ENCODE measurements at regions not wholly inside any gene's neighbourhood (a gene's known extent, or its start where the extent isn't known, plus 50 kb on each side); places are given as distances from the start of the nearest gene placed in this dataset.
A peak's percentile ranks its signal among the peaks of the same experiment; 100 is the strongest.

- no peak overlapping the region for H3K4me3 ChIP-seq (ENCODE audit: low read length)
- H3K4me1 ChIP-seq (ENCODE audit: control insufficient read depth, insufficient read depth, low read length): no peaks in the 10 kb centered on the region
- no peaks in the 10 kb centered on the region for H3K9me3 ChIP-seq (ENCODE audit: control insufficient read depth, low read length)
- H3K9ac ChIP-seq (ENCODE audit: low read length): no peak overlapping the region
- H3K36me3 ChIP-seq (ENCODE audit: control insufficient read depth, insufficient read depth, low read length): no peaks in the 10 kb centered on the region
- no peaks in the 10 kb centered on the region for H3K27me3 ChIP-seq (ENCODE audit: control insufficient read depth, insufficient read depth, low read length)
These were observed 148.4 kb upstream of the CLINT1 start for GRCh38 chr5:158007336-158007735.

- H3K27me3 ChIP-seq (ENCODE audit: control insufficient read depth, insufficient read depth, low read length): no peaks in the 10 kb centered on the region
These were observed 140.8 kb upstream of the CLINT1 start for GRCh38 chr5:157999696-158000095.

GRCh38 chr5:157997991-157998504, 139.1 kb upstream of the CLINT1 start:
- peaks cover 11% of the 10 kb centered on the region for H3K4me1 ChIP-seq (ENCODE audit: control insufficient read depth, insufficient read depth, low read length)
- H3K4me3 ChIP-seq (ENCODE audit: low read length): no peak overlapping the region
- no peaks in the 10 kb centered on the region for H3K27me3 ChIP-seq (ENCODE audit: control insufficient read depth, insufficient read depth, low read length)
- H3K9ac ChIP-seq (ENCODE audit: low read length): no peak overlapping the region
- H3K9me3 ChIP-seq (ENCODE audit: control insufficient read depth, low read length): no peaks in the 10 kb centered on the region
- H3K36me3 ChIP-seq (ENCODE audit: control insufficient read depth, insufficient read depth, low read length): no peaks in the 10 kb centered on the region

More at GRCh38 chr5:157999696-158000095, 140.8 kb upstream of the CLINT1 start:
- Histone ChIP-seq H3K9ac (ENCODE audit: low read length) (no peak overlapping the region), H3K4me1 (ENCODE audit: control insufficient read depth, insufficient read depth, low read length) (peaks cover 4% of the 10 kb centered on the region), H3K4me3 (ENCODE audit: low read length) (no peak overlapping the region), H3K9me3 (ENCODE audit: control insufficient read depth, low read length) (no peaks in the 10 kb centered on the region), H3K36me3 (ENCODE audit: control insufficient read depth, insufficient read depth, low read length) (no peaks in the 10 kb centered on the region)

GRCh38 chr5:157994906-157995519, 136.1 kb upstream of the CLINT1 start:
- Histone ChIP-seq H3K9me3 (ENCODE audit: control insufficient read depth, low read length) (no peaks in the 10 kb centered on the region), H3K36me3 (ENCODE audit: control insufficient read depth, insufficient read depth, low read length) (no peaks in the 10 kb centered on the region), H3K27me3 (ENCODE audit: control insufficient read depth, insufficient read depth, low read length) (no peaks in the 10 kb centered on the region), H3K9ac (ENCODE audit: low read length) (peak overlapping the region; percentile 31), H3K4me1 (ENCODE audit: control insufficient read depth, insufficient read depth, low read length) (peaks cover 11% of the 10 kb centered on the region), H3K4me3 (ENCODE audit: low read length) (no peak overlapping the region)

GRCh38 chr5:157993986-157994691, 135.2 kb upstream of the CLINT1 start:
- Histone ChIP-seq H3K36me3 (ENCODE audit: control insufficient read depth, insufficient read depth, low read length) (no peaks in the 10 kb centered on the region), H3K4me1 (ENCODE audit: control insufficient read depth, insufficient read depth, low read length) (peaks cover 11% of the 10 kb centered on the region), H3K9ac (ENCODE audit: low read length) (peak overlapping the region; percentile 31), H3K9me3 (ENCODE audit: control insufficient read depth, low read length) (no peaks in the 10 kb centered on the region), H3K4me3 (ENCODE audit: low read length) (no peak overlapping the region), H3K27me3 (ENCODE audit: control insufficient read depth, insufficient read depth, low read length) (no peaks in the 10 kb centered on the region)

GRCh38 chr5:157993201-157993600, 134.3 kb upstream of the CLINT1 start:
- H3K9me3 ChIP-seq (ENCODE audit: control insufficient read depth, low read length): no peaks in the 10 kb centered on the region
- H3K4me3 ChIP-seq (ENCODE audit: low read length): no peak overlapping the region
- H3K36me3 ChIP-seq (ENCODE audit: control insufficient read depth, insufficient read depth, low read length): no peaks in the 10 kb centered on the region
- no peaks in the 10 kb centered on the region for H3K27me3 ChIP-seq (ENCODE audit: control insufficient read depth, insufficient read depth, low read length)
- peaks cover 11% of the 10 kb centered on the region for H3K4me1 ChIP-seq (ENCODE audit: control insufficient read depth, insufficient read depth, low read length)
- H3K9ac ChIP-seq (ENCODE audit: low read length): no peak overlapping the region

- H3K36me3 ChIP-seq (ENCODE audit: control insufficient read depth, insufficient read depth, low read length): no peaks in the 10 kb centered on the region
- no peak overlapping the region for H3K9ac ChIP-seq (ENCODE audit: low read length)
- H3K27me3 ChIP-seq (ENCODE audit: control insufficient read depth, insufficient read depth, low read length): no peaks in the 10 kb centered on the region
- H3K9me3 ChIP-seq (ENCODE audit: control insufficient read depth, low read length): no peaks in the 10 kb centered on the region
- no peak overlapping the region for H3K4me3 ChIP-seq (ENCODE audit: low read length)
- peaks cover 11% of the 10 kb centered on the region for H3K4me1 ChIP-seq (ENCODE audit: control insufficient read depth, insufficient read depth, low read length)
These were observed 131.7 kb upstream of the CLINT1 start for GRCh38 chr5:157990583-157991181.

- Histone ChIP-seq H3K27me3 (ENCODE audit: control insufficient read depth, insufficient read depth, low read length) (no peaks in the 10 kb centered on the region), H3K4me3 (ENCODE audit: low read length) (no peak overlapping the region), H3K4me1 (ENCODE audit: control insufficient read depth, insufficient read depth, low read length) (peaks cover 2% of the 10 kb centered on the region), H3K9ac (ENCODE audit: low read length) (no peak overlapping the region), H3K36me3 (ENCODE audit: control insufficient read depth, insufficient read depth, low read length) (no peaks in the 10 kb centered on the region), H3K9me3 (ENCODE audit: control insufficient read depth, low read length) (no peaks in the 10 kb centered on the region)
These were observed 130.4 kb upstream of the CLINT1 start for GRCh38 chr5:157989296-157989695.

- Histone ChIP-seq H3K36me3 (ENCODE audit: control insufficient read depth, insufficient read depth, low read length) (no peaks in the 10 kb centered on the region), H3K4me1 (ENCODE audit: control insufficient read depth, insufficient read depth, low read length) (no peaks in the 10 kb centered on the region), H3K9me3 (ENCODE audit: control insufficient read depth, low read length) (no peaks in the 10 kb centered on the region), H3K4me3 (ENCODE audit: low read length) (no peak overlapping the region), H3K27me3 (ENCODE audit: control insufficient read depth, insufficient read depth, low read length) (no peaks in the 10 kb centered on the region), H3K9ac (ENCODE audit: low read length) (no peak overlapping the region)
These were observed 128.3 kb upstream of the CLINT1 start for GRCh38 chr5:157987259-157987658.

GRCh38 chr5:157986431-157986990, 127.6 kb upstream of the CLINT1 start:
- H3K4me3 ChIP-seq (ENCODE audit: low read length): no peak overlapping the region
- no peaks in the 10 kb centered on the region for H3K9me3 ChIP-seq (ENCODE audit: control insufficient read depth, low read length)
- no peaks in the 10 kb centered on the region for H3K36me3 ChIP-seq (ENCODE audit: control insufficient read depth, insufficient read depth, low read length)
- H3K4me1 ChIP-seq (ENCODE audit: control insufficient read depth, insufficient read depth, low read length): no peaks in the 10 kb centered on the region
- no peaks in the 10 kb centered on the region for H3K27me3 ChIP-seq (ENCODE audit: control insufficient read depth, insufficient read depth, low read length)
- no peak overlapping the region for H3K9ac ChIP-seq (ENCODE audit: low read length)

- Histone ChIP-seq H3K27me3 (ENCODE audit: control insufficient read depth, insufficient read depth, low read length) (no peaks in the 10 kb centered on the region), H3K9me3 (ENCODE audit: control insufficient read depth, low read length) (no peaks in the 10 kb centered on the region), H3K4me1 (ENCODE audit: control insufficient read depth, insufficient read depth, low read length) (no peaks in the 10 kb centered on the region), H3K36me3 (ENCODE audit: control insufficient read depth, insufficient read depth, low read length) (no peaks in the 10 kb centered on the region), H3K9ac (ENCODE audit: low read length) (no peak overlapping the region), H3K4me3 (ENCODE audit: low read length) (no peak overlapping the region)
These were observed 125.7 kb upstream of the CLINT1 start for GRCh38 chr5:157984611-157985010.
